OCI-LY7 (cell line): ENCODE measurements at regions not wholly inside any gene's neighbourhood (a gene's known extent, or its start where the extent isn't known, plus 50 kb on each side); places are given as distances from the start of the nearest gene placed in this dataset.

ENCODE experiments used
- CTCF ChIP-seq: fragments of 200-600 bp; sonication (generic); conservative IDR thresholded peaks from 2 replicates; pipeline ENCODE4 v1.5.1; 2014; ENCODE audit warnings: mild to moderate bottlenecking, antibody characterized with exemption, low read length, moderate library complexity, mixed read lengths
- EZH2phosphoT487 ChIP-seq: fragments of 200-600 bp; sonication (generic); IDR thresholded peaks from 2 replicates; pipeline ENCODE4 v1.6.1; 2018; ENCODE audit warnings: low read depth, borderline replicate concordance, mild to moderate bottlenecking, mixed run types, antibody characterized with exemption, low read length, moderate library complexity, mixed read lengths

GRCh38 chr2:118622913-118623312 lies 224.5 kb downstream of the EN1 start:
- TF ChIP-seq CTCF = no peak
- TF ChIP-seq EZH2phosphoT487 = no peak
